ENCODE measurements at regions not wholly inside any gene's neighbourhood (a gene's known extent, or its start where the extent isn't known, plus 50 kb on each side); places are given as distances from the start of the nearest gene placed in this dataset.

- TF ChIP-seq CTCF (IDR thresholded peaks at IDR 0.05; ENCODE audit: unreplicated experiment), result no peak
- no peak for DNase-seq
- Mint-ChIP-seq H3K27ac (ENCODE audit: unreplicated experiment) (no peak overlapping the region), H3K4me3 (ENCODE audit: low read depth, unreplicated experiment) (no peak overlapping the region), H3K4me1 (ENCODE audit: low read depth, unreplicated experiment) (peaks cover 10% of the 10 kb centered on the region), H3K36me3 (ENCODE audit: insufficient read depth, unreplicated experiment) (no peaks in the 10 kb centered on the region), H3K27me3 (ENCODE audit: unreplicated experiment) (peaks cover 90% of the 10 kb centered on the region), H3K9me3 (ENCODE audit: low read depth, unreplicated experiment) (no peaks in the 10 kb centered on the region)
- CTCF ChIA-PET, result no interaction called here
- BruUV-seq (replicated peaks), result no TSS peak
- intact Hi-C loops (cut with micrococcal nuclease; ENCODE audit: unreplicated experiment), result no loop called here
These were observed 80.0 kb upstream of the UNC5B start for GRCh38 chr10:71132321-71132810.

- no peak for DNase-seq
- Mint-ChIP-seq H3K27ac (ENCODE audit: unreplicated experiment) (no peak overlapping the region), H3K4me3 (ENCODE audit: low read depth, unreplicated experiment) (no peak overlapping the region), H3K9me3 (ENCODE audit: low read depth, unreplicated experiment) (no peaks in the 10 kb centered on the region), H3K36me3 (ENCODE audit: insufficient read depth, unreplicated experiment) (no peaks in the 10 kb centered on the region), H3K4me1 (ENCODE audit: low read depth, unreplicated experiment) (peaks cover under 1% of the 10 kb centered on the region), H3K27me3 (ENCODE audit: unreplicated experiment) (peaks cover 90% of the 10 kb centered on the region)
- BruUV-seq (replicated peaks), result no TSS peak
- TF ChIP-seq CTCF (IDR thresholded peaks at IDR 0.05; ENCODE audit: unreplicated experiment), result no peak
- CTCF ChIA-PET, result interaction anchor here (0.6 to 0.8 kb wide), 2 partner anchors 10 to 747 kb away, joined by 4 to 6 read pairs; no protein-coding TSS in a partner anchor
- intact Hi-C loops (cut with micrococcal nuclease; ENCODE audit: unreplicated experiment), result no loop called here
These were observed 78.4 kb upstream of the UNC5B start for GRCh38 chr10:71133710-71134686.

- H3K27me3 Mint-ChIP-seq (ENCODE audit: unreplicated experiment), result peaks cover 97% of the 10 kb centered on the region
- H3K27ac Mint-ChIP-seq (ENCODE audit: unreplicated experiment), result no peak overlapping the region
- H3K36me3 Mint-ChIP-seq (ENCODE audit: insufficient read depth, unreplicated experiment), result no peaks in the 10 kb centered on the region
- TF ChIP-seq CTCF (IDR thresholded peaks at IDR 0.05; ENCODE audit: unreplicated experiment), result no peak
- CTCF ChIA-PET, result no interaction called here
- no peaks in the 10 kb centered on the region for H3K9me3 Mint-ChIP-seq (ENCODE audit: low read depth, unreplicated experiment)
- intact Hi-C loops (cut with micrococcal nuclease; ENCODE audit: unreplicated experiment), result no loop called here
- BruUV-seq (replicated peaks), result no TSS peak
- no peaks in the 10 kb centered on the region for H3K4me1 Mint-ChIP-seq (ENCODE audit: low read depth, unreplicated experiment)
- no peak for DNase-seq
- H3K4me3 Mint-ChIP-seq (ENCODE audit: low read depth, unreplicated experiment), result no peak overlapping the region
These were observed 77.6 kb upstream of the UNC5B start for GRCh38 chr10:71134732-71135211.

GRCh38 chr10:71135236-71135635, 77.1 kb upstream of the UNC5B start:
- Mint-ChIP-seq H3K27me3 (ENCODE audit: unreplicated experiment) (peaks cover 100% of the 10 kb centered on the region), H3K36me3 (ENCODE audit: insufficient read depth, unreplicated experiment) (no peaks in the 10 kb centered on the region), H3K27ac (ENCODE audit: unreplicated experiment) (no peak overlapping the region), H3K9me3 (ENCODE audit: low read depth, unreplicated experiment) (no peaks in the 10 kb centered on the region), H3K4me3 (ENCODE audit: low read depth, unreplicated experiment) (no peak overlapping the region), H3K4me1 (ENCODE audit: low read depth, unreplicated experiment) (no peaks in the 10 kb centered on the region)
- intact Hi-C loops (cut with micrococcal nuclease; ENCODE audit: unreplicated experiment), result no loop called here
- no peak for DNase-seq
- no TSS peak for BruUV-seq (replicated peaks)
- TF ChIP-seq CTCF (IDR thresholded peaks at IDR 0.05; ENCODE audit: unreplicated experiment), result no peak
- CTCF ChIA-PET, result no interaction called here

All from Calu3 (cell line).